ENCODE measurements at regions not wholly inside any gene's neighbourhood (a gene's known extent, or its start where the extent isn't known, plus 50 kb on each side); places are given as distances from the start of the nearest gene placed in this dataset.

DNA sequence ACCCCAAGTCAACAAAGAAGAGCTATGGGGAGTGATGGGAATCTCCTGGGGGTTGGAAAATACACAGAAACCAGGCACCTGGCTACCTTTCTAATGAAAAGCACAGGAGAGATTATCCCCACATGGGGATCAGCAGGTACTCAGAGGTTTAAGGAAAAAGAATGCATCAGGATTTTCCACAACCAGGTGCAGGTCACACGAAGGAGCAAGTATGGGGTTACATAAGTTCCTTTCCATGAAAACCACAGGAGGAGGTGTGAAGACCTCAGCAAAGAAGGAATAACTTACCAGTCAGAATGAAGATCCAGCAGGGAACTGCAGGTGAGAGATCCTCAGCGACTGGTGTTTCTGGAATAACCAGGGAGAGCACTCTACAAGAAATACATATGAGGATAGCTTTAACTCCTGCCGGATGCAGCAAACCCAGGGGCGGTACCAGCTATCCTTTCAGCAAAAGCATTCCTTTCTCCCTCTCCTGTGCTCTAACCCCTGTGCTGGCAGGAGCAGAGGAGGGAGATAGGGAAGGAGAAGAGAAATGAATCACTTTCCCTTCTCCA lies 116.7 kb upstream of the TMEM106B start:
- H3K27ac ChIP-seq (ENCODE audit: low read depth, low read length) = peak overlapping the region; percentile 81
- peaks cover 25% of the 10 kb centered on the region for H3K4me1 ChIP-seq (ENCODE audit: control insufficient read depth, insufficient read depth, low read length)
- H3K27me3 ChIP-seq (ENCODE audit: control insufficient read depth, insufficient read depth, low read length) = no peaks in the 10 kb centered on the region
- H3K9ac ChIP-seq (ENCODE audit: low read depth, low read length) = no peak overlapping the region
- H3K9me3 ChIP-seq (ENCODE audit: control insufficient read depth, insufficient read depth, low read length) = no peaks in the 10 kb centered on the region
- H3K4me3 ChIP-seq (ENCODE audit: low read depth, low read length) = 0 out of 2 replicates have a peak overlapping the region, but pooled peaks have one; percentile 0
- H3K36me3 ChIP-seq (ENCODE audit: control insufficient read depth, insufficient read depth, low read length) = no peaks in the 10 kb centered on the region

DNA sequence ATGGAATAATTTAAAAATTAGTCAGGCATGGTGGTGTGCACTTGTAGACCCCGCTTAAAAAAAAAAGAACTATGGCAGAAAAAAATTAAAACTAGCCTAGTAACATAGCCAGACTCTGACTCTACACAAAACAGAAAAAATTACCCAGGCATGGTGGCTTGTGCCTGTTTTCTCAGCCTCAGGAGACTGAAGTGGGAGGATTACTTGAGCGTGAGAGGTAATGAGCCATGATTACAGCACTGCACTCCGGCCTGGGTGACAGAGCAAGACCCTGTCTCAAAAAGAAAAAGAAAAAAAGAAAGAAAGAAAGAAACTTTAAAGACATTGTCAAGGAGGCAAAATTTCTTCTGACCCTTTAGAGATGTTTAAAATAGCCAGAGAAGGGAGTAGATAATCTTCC lies 109.0 kb upstream of the TMEM106B start:
- Histone ChIP-seq H3K9me3 (ENCODE audit: control insufficient read depth, insufficient read depth, low read length) (no peaks in the 10 kb centered on the region), H3K27ac (ENCODE audit: low read depth, low read length) (no peak overlapping the region), H3K4me3 (ENCODE audit: low read depth, low read length) (no peak overlapping the region), H3K27me3 (ENCODE audit: control insufficient read depth, insufficient read depth, low read length) (no peaks in the 10 kb centered on the region), H3K9ac (ENCODE audit: low read depth, low read length) (no peak overlapping the region), H3K4me1 (ENCODE audit: control insufficient read depth, insufficient read depth, low read length) (no peaks in the 10 kb centered on the region), H3K36me3 (ENCODE audit: control insufficient read depth, insufficient read depth, low read length) (no peaks in the 10 kb centered on the region)

DNA sequence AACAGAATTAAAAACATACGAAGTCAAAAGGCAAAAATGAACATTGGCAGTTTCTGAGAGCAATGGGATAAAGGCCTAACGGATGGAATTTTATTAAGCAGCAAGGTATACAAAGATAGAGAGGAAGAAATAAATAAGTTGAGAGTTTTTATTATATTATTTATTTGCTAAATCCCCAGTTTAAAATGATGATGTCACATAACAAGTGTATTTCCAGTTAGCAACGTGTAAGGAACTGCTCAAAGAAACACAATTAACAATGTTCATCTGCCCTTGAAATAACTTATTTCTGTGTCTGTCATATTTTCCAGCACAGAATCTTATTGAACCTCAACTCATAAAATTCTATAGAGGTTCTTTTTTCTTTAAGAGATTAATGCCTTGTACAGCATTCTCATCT lies 108.6 kb upstream of the TMEM106B start:
- H3K27me3 ChIP-seq (ENCODE audit: control insufficient read depth, insufficient read depth, low read length) = no peaks in the 10 kb centered on the region
- no peak overlapping the region for H3K27ac ChIP-seq (ENCODE audit: low read depth, low read length)
- no peaks in the 10 kb centered on the region for H3K9me3 ChIP-seq (ENCODE audit: control insufficient read depth, insufficient read depth, low read length)
- no peaks in the 10 kb centered on the region for H3K36me3 ChIP-seq (ENCODE audit: control insufficient read depth, insufficient read depth, low read length)
- no peak overlapping the region for H3K9ac ChIP-seq (ENCODE audit: low read depth, low read length)
- no peak overlapping the region for H3K4me3 ChIP-seq (ENCODE audit: low read depth, low read length)
- H3K4me1 ChIP-seq (ENCODE audit: control insufficient read depth, insufficient read depth, low read length) = no peaks in the 10 kb centered on the region

DNA sequence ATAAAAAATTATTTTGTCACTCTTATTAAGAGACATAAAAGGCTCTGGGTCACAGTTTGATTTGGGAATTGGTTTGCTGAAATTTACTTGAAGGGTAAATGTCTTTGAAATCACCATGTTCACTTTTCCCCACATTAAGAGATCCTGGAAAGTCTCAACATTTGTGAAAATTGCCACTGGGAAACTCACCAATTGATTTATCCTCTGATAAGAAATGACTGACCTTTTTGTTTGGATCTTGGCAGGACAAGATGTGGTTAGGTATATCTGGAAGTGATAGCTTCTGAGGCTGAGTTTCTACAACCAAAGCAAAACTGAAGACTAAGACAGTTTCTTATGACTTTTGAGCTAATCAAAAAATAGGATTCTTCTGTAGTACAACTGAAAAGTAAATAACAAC lies 107.1 kb upstream of the TMEM106B start:
- Histone ChIP-seq H3K36me3 (ENCODE audit: control insufficient read depth, insufficient read depth, low read length) (no peaks in the 10 kb centered on the region), H3K9me3 (ENCODE audit: control insufficient read depth, insufficient read depth, low read length) (no peaks in the 10 kb centered on the region), H3K27ac (ENCODE audit: low read depth, low read length) (no peak overlapping the region), H3K4me1 (ENCODE audit: control insufficient read depth, insufficient read depth, low read length) (no peaks in the 10 kb centered on the region), H3K9ac (ENCODE audit: low read depth, low read length) (no peak overlapping the region), H3K27me3 (ENCODE audit: control insufficient read depth, insufficient read depth, low read length) (no peaks in the 10 kb centered on the region), H3K4me3 (ENCODE audit: low read depth, low read length) (no peak overlapping the region)

DNA sequence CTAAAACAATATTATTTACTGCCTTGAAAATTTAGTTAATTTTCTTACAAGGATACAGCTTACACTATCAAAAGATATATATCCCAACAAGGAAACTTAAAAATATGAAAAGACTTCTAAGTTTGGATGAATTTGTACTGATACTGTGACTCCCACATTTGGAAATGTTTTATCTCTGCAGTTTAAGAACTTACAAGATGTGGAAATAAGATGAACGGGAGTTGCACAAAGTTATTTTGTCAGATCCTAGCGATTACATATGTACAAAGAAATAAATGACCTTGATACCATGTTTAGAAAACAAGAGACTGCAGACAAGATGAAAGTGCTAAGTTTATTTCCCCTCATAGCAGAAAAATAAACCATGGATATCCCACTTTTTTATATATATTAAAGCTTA lies 103.7 kb upstream of the TMEM106B start:
- Histone ChIP-seq H3K27me3 (ENCODE audit: control insufficient read depth, insufficient read depth, low read length) (peaks cover 21% of the 10 kb centered on the region), H3K27ac (ENCODE audit: low read depth, low read length) (no peak overlapping the region), H3K9ac (ENCODE audit: low read depth, low read length) (no peak overlapping the region), H3K9me3 (ENCODE audit: control insufficient read depth, insufficient read depth, low read length) (no peaks in the 10 kb centered on the region), H3K4me3 (ENCODE audit: low read depth, low read length) (no peak overlapping the region), H3K4me1 (ENCODE audit: control insufficient read depth, insufficient read depth, low read length) (peaks cover 4% of the 10 kb centered on the region; the same call in 1 of the 2 replicates), H3K36me3 (ENCODE audit: control insufficient read depth, insufficient read depth, low read length) (no peaks in the 10 kb centered on the region)

DNA sequence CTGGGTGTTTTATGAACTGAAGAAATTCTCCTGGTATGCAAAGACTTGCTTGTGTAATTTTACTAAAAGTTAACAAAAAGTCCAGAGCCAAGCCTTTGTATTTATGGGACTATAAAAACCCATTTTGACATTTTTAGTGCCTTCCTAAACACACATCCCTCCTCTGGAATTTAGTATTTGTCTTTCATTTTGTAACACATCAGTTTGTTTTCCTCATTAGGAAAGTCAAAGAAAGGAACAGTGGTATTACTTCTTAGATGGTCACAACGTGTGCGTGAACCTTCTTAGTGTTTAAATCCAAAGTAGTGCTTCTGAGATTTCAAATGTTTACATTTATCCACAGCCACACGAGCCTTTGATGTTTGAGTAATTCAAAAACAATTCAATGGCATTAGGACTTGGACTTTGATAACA lies 103.2 kb upstream of the TMEM106B start:
- no peaks in the 10 kb centered on the region for H3K36me3 ChIP-seq (ENCODE audit: control insufficient read depth, insufficient read depth, low read length)
- no peak overlapping the region for H3K4me3 ChIP-seq (ENCODE audit: low read depth, low read length)
- H3K4me1 ChIP-seq (ENCODE audit: control insufficient read depth, insufficient read depth, low read length) = peaks cover 4% of the 10 kb centered on the region; the same call in 1 of the 2 replicates
- H3K27me3 ChIP-seq (ENCODE audit: control insufficient read depth, insufficient read depth, low read length) = peaks cover 25% of the 10 kb centered on the region
- H3K9ac ChIP-seq (ENCODE audit: low read depth, low read length) = no peak overlapping the region
- H3K27ac ChIP-seq (ENCODE audit: low read depth, low read length) = no peak overlapping the region
- no peaks in the 10 kb centered on the region for H3K9me3 ChIP-seq (ENCODE audit: control insufficient read depth, insufficient read depth, low read length)

DNA sequence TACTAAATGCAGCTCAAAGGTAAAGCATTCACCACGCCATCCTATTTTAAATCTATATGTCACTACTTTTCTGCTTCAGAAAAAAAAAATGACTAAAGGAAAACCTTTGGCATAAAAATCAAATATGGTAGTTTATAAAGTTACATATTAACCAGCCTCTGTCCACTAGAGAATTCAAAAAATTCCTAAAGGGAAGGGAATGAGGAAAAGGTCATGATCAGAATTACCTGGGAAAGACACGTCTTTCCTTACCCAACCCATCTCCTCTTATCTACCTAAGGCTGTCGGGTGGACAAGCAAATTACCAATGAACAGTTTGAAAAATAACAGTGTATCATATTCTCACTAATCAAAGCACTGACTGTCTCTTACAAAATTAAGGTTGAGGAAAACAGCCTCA lies 100.7 kb upstream of the TMEM106B start:
- no peak overlapping the region for H3K9ac ChIP-seq (ENCODE audit: low read depth, low read length)
- peaks cover 4% of the 10 kb centered on the region; the same call in 1 of the 2 replicates for H3K4me1 ChIP-seq (ENCODE audit: control insufficient read depth, insufficient read depth, low read length)
- H3K9me3 ChIP-seq (ENCODE audit: control insufficient read depth, insufficient read depth, low read length) = no peaks in the 10 kb centered on the region
- H3K27ac ChIP-seq (ENCODE audit: low read depth, low read length) = no peak overlapping the region
- H3K36me3 ChIP-seq (ENCODE audit: control insufficient read depth, insufficient read depth, low read length) = no peaks in the 10 kb centered on the region
- H3K4me3 ChIP-seq (ENCODE audit: low read depth, low read length) = no peak overlapping the region
- H3K27me3 ChIP-seq (ENCODE audit: control insufficient read depth, insufficient read depth, low read length) = peaks cover 26% of the 10 kb centered on the region

DNA sequence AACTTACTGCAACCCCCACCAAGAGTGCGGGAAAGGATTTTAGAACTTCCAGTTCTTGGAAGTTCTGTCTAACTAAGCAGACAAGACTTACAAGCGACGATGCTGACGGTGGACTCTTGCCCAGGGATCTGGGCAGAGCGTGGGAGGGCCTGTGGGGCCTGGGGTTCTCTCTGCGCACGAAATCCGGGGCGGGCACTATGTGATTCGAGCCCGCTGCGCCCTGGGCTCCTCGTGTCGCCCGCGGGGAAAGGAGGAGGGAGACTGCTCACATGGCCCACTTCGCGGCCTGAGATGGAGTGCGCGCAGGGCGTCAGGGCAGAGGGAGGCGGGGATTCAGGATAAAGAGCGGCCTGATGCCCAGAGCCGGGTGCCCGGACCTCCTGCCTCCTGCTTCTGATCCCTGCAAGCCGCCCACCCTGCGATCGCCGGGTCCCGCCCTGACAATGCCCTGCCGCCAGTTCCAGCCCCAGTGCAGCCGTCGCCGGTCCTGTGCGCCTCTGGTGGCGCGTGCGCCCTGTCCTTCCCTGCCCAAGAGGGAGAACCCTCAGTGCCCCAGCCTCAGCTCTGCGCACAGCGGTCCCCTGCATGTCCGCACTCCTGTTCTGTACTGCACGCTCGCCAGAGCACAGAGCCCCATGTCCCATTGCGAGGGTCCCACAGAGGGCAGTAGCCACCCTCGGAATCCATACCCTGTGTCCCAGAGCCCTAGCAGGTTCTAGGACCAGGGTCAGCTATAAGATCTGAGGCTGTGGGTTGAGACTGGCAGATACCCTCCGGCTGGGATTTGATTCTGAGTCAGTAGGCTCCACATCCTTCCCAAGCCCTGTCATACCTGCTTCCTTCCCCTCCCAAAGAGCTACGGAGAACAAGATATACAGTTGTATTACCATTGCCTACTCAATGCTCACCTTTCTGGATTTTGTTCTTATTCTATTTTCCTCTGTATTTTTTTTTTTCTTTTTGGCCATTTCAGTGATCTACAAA lies 99.4 kb upstream of the TMEM106B start:
- Histone ChIP-seq H3K9ac (ENCODE audit: low read depth, low read length) (peak overlapping the region; percentile 45), H3K36me3 (ENCODE audit: control insufficient read depth, insufficient read depth, low read length) (no peaks in the 10 kb centered on the region), H3K4me3 (ENCODE audit: low read depth, low read length) (peak overlapping the region; percentile 52), H3K9me3 (ENCODE audit: control insufficient read depth, insufficient read depth, low read length) (no peaks in the 10 kb centered on the region), H3K27ac (ENCODE audit: low read depth, low read length) (no peak overlapping the region), H3K4me1 (ENCODE audit: control insufficient read depth, insufficient read depth, low read length) (peaks cover 4% of the 10 kb centered on the region; the same call in 1 of the 2 replicates), H3K27me3 (ENCODE audit: control insufficient read depth, insufficient read depth, low read length) (peaks cover 26% of the 10 kb centered on the region)

DNA sequence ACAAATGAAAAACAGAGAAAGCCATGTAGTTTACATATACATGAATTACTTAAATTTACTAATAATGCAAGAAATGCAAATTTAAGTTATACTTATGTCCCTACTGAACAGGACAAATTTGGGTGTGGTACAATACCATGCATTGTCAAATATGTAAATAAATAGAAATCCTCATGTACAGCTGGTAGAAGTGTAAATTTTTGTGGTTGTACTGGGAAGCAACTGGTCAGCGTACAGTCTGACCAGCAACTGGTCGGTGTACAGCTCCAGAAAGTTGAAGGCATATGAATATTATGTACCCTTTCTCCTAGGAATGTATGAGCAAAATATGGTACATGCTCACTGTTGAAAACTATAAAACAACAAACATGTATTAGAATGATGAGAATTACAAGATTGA lies 93.9 kb upstream of the TMEM106B start:
- Histone ChIP-seq H3K27ac (ENCODE audit: low read depth, low read length) (no peak overlapping the region), H3K4me1 (ENCODE audit: control insufficient read depth, insufficient read depth, low read length) (peaks cover 11% of the 10 kb centered on the region), H3K27me3 (ENCODE audit: control insufficient read depth, insufficient read depth, low read length) (peaks cover 7% of the 10 kb centered on the region), H3K9ac (ENCODE audit: low read depth, low read length) (no peak overlapping the region), H3K36me3 (ENCODE audit: control insufficient read depth, insufficient read depth, low read length) (no peaks in the 10 kb centered on the region), H3K9me3 (ENCODE audit: control insufficient read depth, insufficient read depth, low read length) (no peaks in the 10 kb centered on the region), H3K4me3 (ENCODE audit: low read depth, low read length) (no peak overlapping the region)

DNA sequence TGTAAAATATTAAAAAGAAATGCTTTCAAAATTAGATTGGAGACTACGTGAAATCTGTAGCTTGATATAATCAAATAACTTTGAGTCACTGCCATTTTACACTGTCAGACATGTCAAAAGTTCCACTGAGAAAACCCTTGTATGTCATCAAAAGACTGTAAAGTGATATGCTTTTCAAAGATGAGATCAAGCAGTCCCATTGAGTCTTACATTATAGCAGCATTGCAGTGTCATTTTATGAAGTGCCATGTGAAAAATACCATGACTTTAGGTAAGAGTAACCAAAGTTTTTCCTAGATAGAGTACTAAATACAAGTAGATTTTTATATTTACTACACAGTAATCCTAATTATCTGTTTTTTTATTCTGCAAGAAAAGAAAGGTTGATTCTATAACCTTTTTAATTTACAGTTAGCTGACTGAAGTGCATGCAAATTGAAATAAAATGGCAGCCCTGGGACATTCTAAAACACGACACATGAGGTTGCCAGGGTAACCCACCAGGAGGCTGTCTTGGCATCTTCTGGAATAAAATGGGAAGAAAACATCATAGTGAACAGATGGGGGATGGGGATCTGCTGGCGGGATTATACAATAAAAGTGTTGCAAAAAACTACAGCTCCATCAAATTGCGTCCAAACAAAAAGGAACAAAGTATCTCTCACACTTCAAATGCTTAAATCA lies 91.3 kb upstream of the TMEM106B start:
- Histone ChIP-seq H3K9me3 (ENCODE audit: control insufficient read depth, insufficient read depth, low read length) (no peaks in the 10 kb centered on the region), H3K4me1 (ENCODE audit: control insufficient read depth, insufficient read depth, low read length) (peaks cover 11% of the 10 kb centered on the region), H3K27me3 (ENCODE audit: control insufficient read depth, insufficient read depth, low read length) (no peaks in the 10 kb centered on the region), H3K9ac (ENCODE audit: low read depth, low read length) (no peak overlapping the region), H3K36me3 (ENCODE audit: control insufficient read depth, insufficient read depth, low read length) (no peaks in the 10 kb centered on the region), H3K4me3 (ENCODE audit: low read depth, low read length) (no peak overlapping the region), H3K27ac (ENCODE audit: low read depth, low read length) (no peak overlapping the region)

DNA sequence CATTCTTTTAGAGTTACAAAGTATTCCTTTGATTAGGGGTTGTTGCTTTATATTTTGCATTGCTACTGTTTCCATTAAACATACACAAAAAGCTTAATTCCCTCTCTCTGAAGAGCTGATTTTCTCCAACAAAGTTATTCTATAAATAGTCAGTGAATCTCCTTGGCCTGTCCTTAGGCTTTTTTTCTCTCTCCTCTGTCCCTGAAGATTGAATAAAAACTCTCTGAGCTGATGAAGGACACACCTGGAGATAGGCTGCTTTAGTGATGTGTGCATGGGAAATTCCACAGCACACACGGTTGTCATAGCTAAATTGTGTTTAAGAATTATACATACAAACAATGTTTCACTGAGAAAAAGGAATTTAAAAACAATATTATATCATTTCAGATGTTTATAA lies 90.5 kb upstream of the TMEM106B start:
- no peak overlapping the region for H3K4me3 ChIP-seq (ENCODE audit: low read depth, low read length)
- no peaks in the 10 kb centered on the region for H3K27me3 ChIP-seq (ENCODE audit: control insufficient read depth, insufficient read depth, low read length)
- H3K27ac ChIP-seq (ENCODE audit: low read depth, low read length) = no peak overlapping the region
- no peaks in the 10 kb centered on the region for H3K36me3 ChIP-seq (ENCODE audit: control insufficient read depth, insufficient read depth, low read length)
- peaks cover 11% of the 10 kb centered on the region for H3K4me1 ChIP-seq (ENCODE audit: control insufficient read depth, insufficient read depth, low read length)
- no peak overlapping the region for H3K9ac ChIP-seq (ENCODE audit: low read depth, low read length)
- H3K9me3 ChIP-seq (ENCODE audit: control insufficient read depth, insufficient read depth, low read length) = no peaks in the 10 kb centered on the region

Data from HUES48 (cell line).